ENCODE measurements at regions not wholly inside any gene's neighbourhood (a gene's known extent, or its start where the extent isn't known, plus 50 kb on each side); places are given as distances from the start of the nearest gene placed in this dataset.
"Not testable (repeated sequence)": the region's sequence is repeated elsewhere in the genome, so short reads cannot be mapped to it uniquely, and the experiment has no call there.

DNA sequence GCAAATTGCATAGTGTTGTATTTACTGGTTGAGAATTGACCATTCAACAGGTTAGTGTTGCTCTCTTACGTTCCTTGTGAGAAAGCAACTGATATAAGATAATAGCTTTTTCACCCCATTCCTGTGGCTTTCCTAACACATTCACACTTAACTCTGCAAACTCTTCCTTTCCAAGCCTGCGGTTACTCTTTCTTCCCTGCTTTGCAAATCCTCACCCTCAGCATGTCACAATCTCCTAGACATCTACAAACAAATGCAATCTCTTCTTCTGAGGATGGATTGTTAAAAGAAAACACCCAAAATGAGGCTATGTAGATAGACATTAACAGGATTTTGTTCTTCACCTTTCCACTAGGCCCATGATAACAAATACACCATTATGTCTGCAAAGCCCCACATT, 771.7 kb upstream of the PCDH7 start:
- no peak for DNase-seq

DNA sequence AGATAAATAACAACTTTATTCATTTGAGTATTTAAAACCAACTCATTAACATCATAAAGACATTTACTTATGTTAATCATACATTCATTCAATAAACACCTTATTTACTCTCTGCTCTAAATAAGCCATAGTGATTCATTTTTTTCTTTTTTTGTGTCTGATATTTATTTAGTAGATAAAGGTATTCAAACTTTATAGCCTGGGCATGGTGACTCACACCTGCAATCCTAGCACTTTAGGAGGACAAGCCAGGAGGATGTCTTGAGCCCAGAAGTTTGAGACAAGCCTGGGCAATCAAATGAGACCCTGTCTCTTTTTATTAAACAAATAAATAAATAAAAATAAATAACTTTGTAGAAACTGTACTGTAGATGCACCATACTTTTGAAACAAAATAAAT, 771.3 kb upstream of the PCDH7 start:
- DNase-seq, result no peak

DNA sequence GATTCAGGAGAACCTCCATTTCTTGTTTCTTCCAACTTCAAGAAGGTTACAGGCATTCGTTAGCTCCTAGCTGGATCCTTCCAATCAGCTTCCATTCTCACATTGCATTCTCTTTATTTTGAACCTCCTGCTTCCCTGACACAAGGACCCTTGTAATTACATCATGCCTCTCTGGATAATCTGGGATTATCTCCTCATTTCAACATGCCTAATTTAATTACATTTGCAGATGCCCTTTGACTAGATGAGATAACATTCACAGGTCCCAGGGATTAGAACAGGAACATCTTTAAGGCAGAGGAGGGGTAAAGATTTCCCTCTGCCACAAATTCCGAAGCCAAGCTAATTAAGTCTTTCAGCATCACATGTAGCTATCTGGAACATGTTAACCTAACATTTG, 753.8 kb upstream of the PCDH7 start:
- no peak for DNase-seq

DNA sequence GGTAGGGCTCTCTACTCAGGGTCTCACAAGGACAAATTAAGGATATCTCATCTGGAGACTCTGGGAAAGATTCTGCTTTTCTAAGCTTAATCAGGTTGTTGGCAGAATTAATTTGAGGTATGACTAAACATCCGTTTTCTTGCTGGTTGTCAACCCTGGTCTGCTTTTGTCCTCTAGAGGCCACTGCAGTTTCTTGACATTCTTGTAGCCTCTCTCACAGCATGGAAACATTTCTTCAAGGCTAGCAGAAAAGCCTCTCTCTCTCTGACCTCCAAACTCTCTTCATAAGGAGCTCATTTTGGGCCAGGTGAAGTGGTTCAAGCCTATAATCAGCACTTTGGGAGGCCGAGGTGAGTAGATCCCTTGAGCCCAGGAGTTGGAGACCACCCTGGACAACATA, 749.5 kb upstream of the PCDH7 start:
- DNase-seq, result no peak

DNA sequence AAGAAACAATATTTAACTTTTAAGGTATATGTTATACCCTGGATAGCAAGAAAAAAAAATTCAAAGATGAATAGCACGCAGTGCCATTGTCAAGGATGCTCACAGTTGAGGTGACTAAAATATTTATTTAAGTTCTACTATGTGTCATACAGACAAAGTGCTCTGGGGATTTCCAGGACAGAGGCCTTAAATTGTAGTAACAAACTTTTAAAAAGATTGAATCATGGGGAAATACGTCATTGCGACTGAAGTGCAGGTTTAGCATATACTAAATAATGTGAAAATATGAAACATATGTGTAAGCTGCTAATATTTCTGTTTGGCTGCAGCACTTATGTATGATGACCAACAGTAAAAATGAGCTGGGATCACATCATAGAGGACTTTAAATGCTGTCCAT, 748.0 kb upstream of the PCDH7 start:
- no peak for DNase-seq

DNA sequence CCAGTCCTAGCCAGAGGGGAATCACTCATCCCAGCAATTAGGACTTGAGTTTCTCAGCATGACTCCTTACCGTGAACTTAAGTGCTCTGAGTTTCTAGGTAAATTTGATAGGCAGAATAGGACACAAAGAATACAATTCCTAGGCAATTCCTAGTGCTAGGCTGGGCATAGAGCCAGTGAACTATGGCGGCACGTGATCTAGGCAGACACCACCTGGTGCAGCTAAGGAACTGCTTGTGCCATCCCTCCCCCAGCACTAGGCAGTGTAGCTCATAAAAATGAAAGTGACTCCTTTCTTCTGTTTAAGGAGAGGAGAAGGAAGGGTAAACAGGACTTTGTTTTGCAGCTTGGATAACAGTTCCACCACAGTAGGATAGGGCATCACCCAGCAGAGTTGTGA, 736.3 kb upstream of the PCDH7 start:
- DNase-seq, result no peak

DNA sequence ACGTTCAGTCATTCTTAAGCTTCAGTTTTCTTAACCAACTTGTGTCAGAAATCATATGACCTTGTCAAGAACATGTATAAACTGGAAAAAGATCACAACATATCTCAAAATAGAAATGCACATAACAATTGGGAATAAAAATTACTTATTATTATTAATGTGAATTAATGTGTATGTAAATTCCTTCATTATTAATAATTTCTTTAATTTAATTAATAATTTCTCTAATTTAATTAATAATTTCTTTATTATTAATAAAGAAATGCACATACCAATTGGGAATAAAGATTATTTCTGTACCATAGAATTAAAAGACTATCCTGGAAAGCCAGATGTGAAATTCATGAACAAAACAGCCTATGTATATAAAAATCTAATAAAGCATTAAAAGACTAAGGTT, 718.5 kb upstream of the PCDH7 start:
- no peak for DNase-seq

DNA sequence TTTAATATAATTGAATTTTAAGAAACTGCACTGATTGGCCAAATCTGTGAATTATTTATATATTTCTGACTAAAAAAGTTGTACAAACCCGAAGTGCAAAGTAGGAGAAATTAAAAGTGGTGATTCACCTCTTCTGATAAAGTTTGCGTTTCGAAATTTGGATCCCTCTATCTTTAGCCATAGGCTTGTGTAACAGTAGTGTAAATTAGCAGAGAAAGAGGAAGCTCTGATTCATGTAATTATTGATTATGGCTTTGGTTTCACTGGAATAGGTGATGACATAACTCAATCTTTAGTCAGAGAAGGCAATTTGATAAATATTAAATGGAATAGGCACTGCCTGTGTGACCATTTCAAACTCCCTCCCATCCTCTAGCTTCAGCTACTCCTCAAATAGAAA, 717.8 kb upstream of the PCDH7 start:
- no peak for DNase-seq

DNA sequence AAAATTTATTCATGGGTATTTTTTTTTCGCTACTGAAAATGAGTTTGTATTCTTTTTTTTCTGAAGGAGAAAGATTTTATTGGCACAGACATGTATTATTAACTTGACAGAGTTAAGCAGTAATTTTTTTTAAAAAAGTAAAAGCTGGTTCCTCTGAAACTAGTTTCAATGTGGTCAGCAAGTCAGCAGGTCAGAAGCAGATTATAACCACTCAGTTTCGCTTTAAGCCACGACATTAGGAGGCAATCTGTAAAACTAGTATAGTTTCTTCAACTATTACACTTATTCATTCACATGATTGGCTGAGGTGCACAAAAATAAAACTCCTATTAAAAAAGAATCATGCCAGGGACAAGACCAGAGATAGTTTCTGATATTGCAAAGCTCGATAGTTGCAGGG, 714.2 kb upstream of the PCDH7 start:
- DNase-seq, result no peak

DNA sequence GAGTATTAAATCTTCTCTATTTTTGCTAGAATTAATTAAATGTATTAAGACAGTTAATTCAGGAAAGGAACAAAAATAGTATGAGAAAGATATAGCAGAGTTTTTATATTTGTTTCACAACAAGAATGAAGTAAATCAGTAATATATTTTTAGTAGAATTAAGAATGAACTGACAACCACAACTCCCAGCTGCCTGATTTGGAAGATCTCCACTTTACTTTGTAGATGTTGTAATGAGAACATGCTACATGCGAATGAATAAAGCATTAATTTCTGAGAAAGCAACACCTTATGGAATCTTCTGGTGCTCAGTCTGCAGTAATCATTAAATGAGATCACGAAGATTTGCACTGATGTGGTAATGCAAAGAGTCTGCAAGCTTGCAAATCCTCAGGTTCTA, 695.6 kb upstream of the PCDH7 start:
- no peak for DNase-seq

DNA sequence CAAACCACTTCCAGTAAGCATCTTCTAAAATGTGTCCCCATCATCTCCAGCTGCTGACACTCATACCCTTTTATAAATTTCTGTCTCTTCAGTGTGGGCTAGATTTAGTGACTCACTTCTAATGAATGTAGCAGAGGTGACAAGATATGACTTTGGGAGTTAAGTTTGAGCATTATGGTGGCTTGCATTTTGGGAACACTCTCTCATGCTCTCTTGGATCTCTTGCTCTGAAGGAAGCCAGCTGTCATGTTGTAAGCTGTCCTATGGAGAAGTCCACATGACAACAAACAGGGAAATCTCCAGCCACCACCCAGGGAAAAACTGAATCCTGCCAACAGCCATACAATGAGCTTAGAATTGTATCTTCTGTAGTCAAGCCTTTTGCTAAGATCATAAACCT, 691.3 kb upstream of the PCDH7 start:
- DNase-seq, result peak; percentile 3

DNA sequence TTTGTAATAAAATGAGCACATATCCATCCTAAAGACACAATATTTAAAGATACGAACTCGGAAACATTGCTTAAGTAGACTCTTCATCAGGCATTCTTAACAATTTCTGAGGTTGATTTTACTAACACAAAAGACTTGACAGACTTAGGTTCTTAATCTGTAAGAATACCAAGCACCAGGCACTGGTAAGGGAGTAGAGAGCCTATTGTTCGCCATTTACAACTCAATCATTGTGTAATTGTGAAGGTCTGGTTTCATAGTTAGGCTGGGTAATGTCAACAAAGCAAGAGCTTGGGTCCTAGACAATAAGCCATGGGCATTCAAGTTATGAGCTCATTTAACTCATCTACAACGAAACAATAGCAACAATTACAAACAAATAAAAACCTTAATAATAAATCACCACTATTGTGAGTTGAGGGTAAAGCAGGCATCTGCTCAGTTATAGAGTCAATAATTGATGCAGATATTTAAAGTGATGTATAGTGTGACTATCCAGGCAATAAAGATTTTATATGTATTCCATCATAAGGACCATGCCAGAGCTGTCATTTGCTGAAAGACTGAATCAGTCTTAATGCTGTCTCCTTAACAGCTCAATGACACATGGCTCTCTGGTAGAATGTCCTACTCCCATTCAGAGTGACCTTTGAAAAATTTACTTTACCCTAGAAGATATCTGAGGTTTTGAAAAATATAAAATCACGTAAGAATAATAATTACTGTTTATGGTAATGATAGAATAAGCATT, 664.0 kb upstream of the PCDH7 start:
- DNase-seq, result no peak

DNA sequence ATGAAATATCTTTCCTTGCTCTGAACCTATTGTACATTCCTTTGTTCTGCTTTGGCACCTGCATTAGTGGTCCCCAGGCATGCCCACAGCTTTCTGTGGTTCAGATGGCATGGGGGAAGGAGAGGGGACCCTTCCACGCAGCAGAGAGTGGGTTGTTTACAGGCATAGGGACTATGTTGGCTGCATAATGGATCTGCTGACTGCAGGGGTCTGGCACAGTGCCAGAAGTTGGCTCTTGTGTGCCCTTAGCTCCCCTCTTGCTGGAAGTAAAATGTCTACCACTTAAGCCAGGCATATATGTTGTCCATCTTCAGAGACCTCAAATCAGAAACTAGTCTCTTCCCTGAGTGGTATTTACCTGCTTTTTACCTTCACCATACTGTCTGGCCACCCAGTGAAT, 651.9 kb upstream of the PCDH7 start:
- DNase-seq, result no peak

DNA sequence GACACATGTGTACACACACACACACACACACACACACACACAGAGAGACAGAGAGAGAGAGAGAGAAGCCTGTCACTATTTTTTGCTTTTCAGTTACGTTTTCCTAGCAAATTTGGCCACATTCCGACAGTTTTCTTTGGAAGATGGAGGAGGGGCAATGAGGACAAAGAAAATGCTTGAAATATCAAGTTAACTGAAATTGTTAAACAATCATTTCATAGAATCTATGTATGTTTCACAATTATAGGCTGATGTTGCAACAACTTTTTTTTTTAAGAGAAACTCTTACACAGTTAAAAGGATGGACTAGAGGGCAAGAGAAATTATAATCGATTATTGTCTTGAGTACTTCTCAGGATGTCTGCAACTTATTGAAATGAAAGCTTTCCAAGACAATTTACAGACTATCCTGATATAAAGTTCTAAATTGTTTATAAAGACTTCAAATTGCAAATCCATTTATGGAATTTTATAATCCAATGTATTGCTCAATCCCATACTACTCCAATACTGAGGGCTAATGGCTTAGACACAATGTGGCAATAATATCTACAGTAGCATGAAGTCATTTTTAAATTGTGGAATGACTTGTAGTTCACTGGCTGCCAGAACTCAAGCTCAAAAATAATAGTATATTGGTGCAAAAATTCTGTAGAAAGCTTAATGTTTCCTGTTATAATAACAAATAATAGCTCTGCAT, 647.0 kb upstream of the PCDH7 start:
- DNase-seq, result no peak

DNA sequence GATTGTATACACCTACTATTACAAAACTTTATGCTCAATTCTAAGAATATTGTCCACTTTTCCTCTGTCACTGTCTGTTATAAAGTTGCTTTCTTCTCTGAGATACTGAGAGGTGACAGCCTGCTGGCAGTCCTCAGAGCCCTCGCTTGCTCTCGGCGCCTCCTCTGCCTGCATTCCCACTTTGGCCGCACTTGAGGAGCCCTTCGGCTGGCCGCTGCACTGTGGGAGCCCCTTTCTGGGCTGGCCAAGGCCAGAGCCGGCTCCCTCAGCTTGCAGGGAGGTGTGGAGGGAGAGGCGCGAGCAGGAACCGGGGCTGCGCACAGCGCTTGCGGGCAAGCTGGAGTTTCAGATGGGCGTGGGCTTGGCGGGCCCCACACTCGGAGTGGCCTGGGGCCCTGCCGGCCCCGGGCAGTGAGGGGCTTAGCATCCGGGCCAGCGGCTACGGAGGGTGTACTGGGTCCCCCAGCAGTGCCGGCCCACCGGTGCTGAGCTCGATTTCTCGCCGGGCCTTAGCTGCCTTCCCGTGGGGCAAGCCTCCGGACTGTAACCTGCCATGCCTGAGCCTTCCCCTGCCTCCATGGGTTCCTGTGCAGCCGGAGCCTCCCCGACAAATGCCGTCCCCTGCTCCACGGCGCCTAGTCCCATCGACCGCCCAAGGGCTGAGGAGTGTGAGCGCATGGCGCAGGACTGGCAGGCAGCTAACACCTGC, 627.6 kb upstream of the PCDH7 start:
- not testable (repeated sequence) for DNase-seq

DNA sequence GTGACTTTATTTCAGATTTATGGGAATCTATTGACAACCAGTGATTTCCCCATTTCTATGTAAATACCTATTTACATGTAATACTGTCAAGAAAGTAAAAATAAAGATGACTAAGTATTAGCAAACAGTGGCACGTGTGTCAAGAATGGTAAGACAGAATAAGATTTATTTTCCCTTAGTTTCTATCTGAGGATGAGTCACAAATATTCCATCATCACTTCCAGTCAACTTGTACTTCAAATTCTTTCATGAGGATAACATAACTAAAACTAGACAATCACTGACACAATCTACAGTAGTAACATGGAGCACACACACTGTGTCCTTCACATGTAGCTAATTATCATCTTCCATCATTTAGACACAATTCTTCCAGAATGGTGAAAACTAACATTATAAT, 625.3 kb upstream of the PCDH7 start:
- DNase-seq, result no peak

DNA sequence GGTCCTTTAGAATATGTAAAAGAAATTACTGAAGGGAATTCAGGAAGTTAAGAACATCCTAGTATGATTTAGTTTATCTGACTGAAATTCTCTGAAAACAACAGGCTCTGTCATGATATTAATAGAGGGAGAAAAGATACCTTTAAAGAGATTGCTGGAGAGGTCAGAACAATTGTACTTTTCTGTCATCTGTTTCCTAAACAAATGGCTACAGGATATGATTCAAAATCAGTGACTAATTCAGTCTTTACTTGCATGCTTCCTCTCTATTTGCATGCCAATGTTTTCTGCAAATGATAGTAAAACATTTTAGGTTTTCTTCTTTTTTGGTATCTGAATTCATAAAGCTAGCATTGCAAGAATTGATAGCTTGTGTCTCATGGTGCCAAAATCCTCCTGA, 616.7 kb upstream of the PCDH7 start:
- DNase-seq, result no peak

DNA sequence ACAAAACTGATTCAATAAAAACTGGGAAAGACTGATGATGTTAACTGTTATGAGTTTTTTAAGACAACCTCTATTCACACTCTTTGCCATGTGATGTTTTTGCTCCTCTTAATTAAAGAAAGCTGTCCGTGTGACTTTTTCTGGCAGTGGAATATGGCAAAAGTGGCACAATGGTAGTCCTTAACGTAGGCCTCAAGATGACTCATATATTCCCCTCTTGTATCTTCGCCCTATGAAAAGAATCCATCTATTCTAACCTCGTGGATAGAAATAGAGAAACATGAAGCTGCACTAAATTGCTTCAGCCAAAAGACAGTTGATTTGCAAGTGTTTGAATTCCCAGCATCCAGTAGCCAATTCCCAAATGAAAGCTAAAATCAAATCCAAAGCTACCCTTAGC, 603.8 kb upstream of the PCDH7 start:
- no peak for DNase-seq

DNA sequence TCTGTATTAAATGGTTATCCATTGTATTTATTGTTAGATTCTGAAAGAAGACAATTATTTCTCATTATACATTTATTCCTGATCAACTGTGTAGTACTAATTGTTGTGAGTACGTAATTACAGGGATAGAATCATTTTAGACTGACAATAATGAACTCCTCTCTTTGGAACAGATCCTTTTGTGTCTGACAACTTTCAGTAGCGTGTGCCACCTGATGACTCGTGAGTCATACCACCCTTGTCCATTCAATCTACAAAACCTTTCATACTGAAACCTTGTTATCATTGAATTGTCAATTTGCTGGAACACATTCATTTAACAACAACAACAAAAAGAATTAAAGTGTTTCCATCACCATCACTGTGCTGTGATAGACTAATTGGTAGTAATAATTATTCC, 602.7 kb upstream of the PCDH7 start:
- DNase-seq, result no peak

DNA sequence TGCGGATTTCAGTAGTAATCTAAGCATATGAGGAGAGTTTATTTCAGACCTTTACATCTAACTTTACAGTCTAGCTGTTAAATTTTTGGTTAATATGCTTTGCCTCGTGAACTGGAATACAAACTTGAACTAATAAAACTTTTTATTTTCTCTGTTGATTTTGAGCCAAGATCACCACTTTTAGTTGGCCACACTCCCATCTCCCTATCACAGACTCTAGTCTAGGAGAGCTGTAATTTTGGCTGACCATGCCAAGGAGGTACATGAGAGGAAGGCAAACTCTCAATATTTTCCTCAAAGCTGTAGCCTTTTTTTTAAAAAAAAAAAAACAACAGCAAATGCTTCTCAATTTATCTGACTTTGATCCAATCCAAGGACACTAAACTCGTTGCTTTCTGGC, 597.5 kb upstream of the PCDH7 start:
- DNase-seq, result no peak

DNA sequence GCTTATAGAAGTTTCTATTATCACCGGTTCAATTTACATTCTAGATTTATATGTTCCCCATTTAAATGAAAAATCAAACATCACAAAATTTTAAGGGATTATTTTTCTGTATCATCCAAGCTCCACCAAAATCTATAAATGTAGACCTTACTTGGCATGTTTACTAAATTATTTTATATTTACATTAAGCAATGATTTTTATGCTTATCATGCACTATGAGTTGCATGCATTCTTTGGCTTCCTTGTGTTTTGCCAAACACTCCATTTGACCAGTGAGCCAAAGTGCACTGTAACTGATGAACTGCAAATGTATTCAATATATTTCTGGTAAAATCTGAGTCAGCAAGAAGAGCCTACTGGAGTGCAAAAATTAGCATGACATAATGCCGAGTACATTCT, 595.5 kb upstream of the PCDH7 start:
- not testable (repeated sequence) for DNase-seq

DNA sequence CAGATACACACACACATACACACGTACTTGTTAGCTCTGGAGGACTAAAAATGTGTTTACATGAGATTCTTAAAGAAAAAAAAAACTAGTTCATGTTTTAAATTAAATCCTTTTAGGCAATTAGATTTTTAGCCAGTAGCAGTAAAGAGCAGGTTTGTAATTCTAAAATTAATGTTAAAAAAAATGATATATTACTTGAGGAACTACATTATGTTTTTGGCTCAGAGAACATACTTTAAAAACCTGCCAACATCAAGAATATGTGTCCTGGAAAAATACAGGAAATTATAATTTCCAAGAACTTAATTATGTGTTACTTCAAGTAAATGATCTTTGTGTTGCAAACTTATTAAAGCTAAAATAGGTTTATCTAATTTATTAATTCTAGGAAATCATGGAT, 594.3 kb upstream of the PCDH7 start:
- DNase-seq, result no peak

DNA sequence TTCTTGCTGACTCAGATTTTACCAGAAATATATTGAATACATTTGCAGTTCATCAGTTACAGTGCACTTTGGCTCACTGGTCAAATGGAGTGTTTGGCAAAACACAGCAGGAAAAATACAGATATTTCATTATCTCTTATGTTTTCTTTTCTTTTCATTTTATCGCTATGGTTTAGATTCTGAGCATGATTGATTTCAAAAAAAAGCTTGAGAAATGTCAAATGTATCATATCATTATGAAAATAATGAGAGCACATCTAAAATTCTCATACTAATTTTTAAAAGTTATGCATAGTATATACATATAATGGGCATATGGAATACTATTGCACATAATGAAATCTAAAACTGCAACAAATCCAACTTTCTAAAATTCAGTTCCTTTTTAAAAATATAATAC, 593.8 kb upstream of the PCDH7 start:
- DNase-seq, result no peak

DNA sequence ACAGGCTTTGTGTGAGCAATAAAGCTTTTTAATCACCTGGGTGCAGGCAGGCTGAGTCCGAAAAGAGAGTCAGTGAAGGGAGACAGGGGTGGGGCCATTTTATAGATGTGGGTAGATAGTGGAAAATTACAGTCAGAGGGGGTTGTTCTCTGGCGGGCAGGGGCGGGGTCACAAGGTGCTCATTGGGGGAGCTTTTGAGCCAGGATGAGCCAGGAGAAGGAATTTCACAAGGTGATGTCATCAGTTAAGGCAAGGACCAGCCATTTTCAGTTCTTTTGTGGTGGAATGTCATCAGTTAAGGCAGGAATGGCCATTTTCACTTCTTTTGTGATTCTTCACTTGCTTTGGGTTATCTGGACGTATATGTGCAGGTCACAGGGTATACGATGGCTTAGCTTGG, 571.3 kb upstream of the PCDH7 start:
- DNase-seq, result not testable (repeated sequence)
